Neural cell (in vitro differentiated cells): ENCODE measurements at regions not wholly inside any gene's neighbourhood (a gene's known extent, or its start where the extent isn't known, plus 50 kb on each side); places are given as distances from the start of the nearest gene placed in this dataset.
A peak's percentile ranks its signal among the peaks of the same experiment; 100 is the strongest.
"Not testable (repeated sequence)": the region's sequence is repeated elsewhere in the genome, so short reads cannot be mapped to it uniquely, and the experiment has no call there.

Experiments
- H2AFZ ChIP-seq: fragments of 200-600, 300-800 bp; sonication (generic), shearing (Covaris generic); 2 replicates; pipeline ENCODE4 v1.6.0; 2014; ENCODE audit warnings: low read depth, mild to moderate bottlenecking, antibody characterized with exemption, low read length, moderate library complexity
- H3F3A ChIP-seq: fragments of 200-600 bp; shearing (Covaris generic); 2 replicates; pipeline ENCODE4 v1.6.1; 2016; ENCODE audit warnings: mild to moderate bottlenecking, moderate library complexity, mixed read lengths, antibody characterized with exemption, low read length; ENCODE audit not compliant: insufficient read depth, poor library complexity, severe bottlenecking
- H3K27ac ChIP-seq: fragments of 200-600, 300-800 bp; sonication (generic), shearing (Covaris generic); 2 replicates; pipeline ENCODE4 v1.5.1; 2014; ENCODE audit warnings: mild to moderate bottlenecking, low read length, moderate library complexity
- H3K27me3 ChIP-seq: fragments of 300-800, 200-600 bp; sonication (generic), shearing (Covaris generic); 2 replicates; pipeline ENCODE4 v1.6.0; 2014; ENCODE audit warnings: mild to moderate bottlenecking, low read depth, low read length, moderate library complexity; ENCODE audit not compliant: insufficient read depth
- H3K36me3 ChIP-seq: fragments of 300-800, 200-600 bp; sonication (generic), shearing (Covaris generic); 2 replicates; pipeline ENCODE4 v1.5.1; 2014; ENCODE audit warnings: mild to moderate bottlenecking, antibody characterized with exemption, low read length, moderate library complexity; ENCODE audit not compliant: insufficient read depth
- H3K4me2 ChIP-seq: fragments of 300-800, 200-600 bp; sonication (generic), shearing (Covaris generic); 2 replicates; pipeline ENCODE4 v1.6.0; 2014; ENCODE audit warnings: mild to moderate bottlenecking, low read length
- H3K4me3 ChIP-seq: fragments of 300-800, 200-600 bp; sonication (generic), shearing (Covaris generic); 2 replicates; pipeline ENCODE4 v1.5.1; 2014; ENCODE audit warnings: mild to moderate bottlenecking, low read length, moderate library complexity
- H3K79me2 ChIP-seq: fragments of 200-600 bp; shearing (Covaris generic); replicated peaks from 2 replicates; pipeline ENCODE4 v1.6.0; 2014; ENCODE audit warnings: mild to moderate bottlenecking, low read length, moderate library complexity; ENCODE audit not compliant: insufficient read depth
- H3K9ac ChIP-seq: fragments of 300-800, 200-600 bp; sonication (generic), shearing (Covaris generic); 2 replicates; pipeline ENCODE4 v1.6.1; 2016; ENCODE audit warnings: mild to moderate bottlenecking, low read length, mixed read lengths
- H3K9me2 ChIP-seq: fragments of 200-600 bp; shearing (Covaris generic); 2 replicates; pipeline ENCODE4 v1.6.1; 2016; ENCODE audit warnings: mild to moderate bottlenecking, low read length, mixed read lengths; ENCODE audit not compliant: insufficient read depth
- H3K9me3 ChIP-seq: fragments of 200-600, 300-800 bp; sonication (generic), shearing (Covaris generic); 2 replicates; pipeline ENCODE4 v1.6.1; 2016; ENCODE audit warnings: mild to moderate bottlenecking, mixed run types, low read length, moderate library complexity, mixed read lengths
- H4K20me1 ChIP-seq: fragments of 200-600 bp; shearing (Covaris generic); 2 replicates; pipeline ENCODE4 v1.6.1; 2016; ENCODE audit warnings: mild to moderate bottlenecking, mixed run types; ENCODE audit not compliant: insufficient read depth
- CTCF ChIP-seq: fragments of 450-650 bp; IDR thresholded peaks from 2 replicates; pipeline ENCODE4 v1.5.1; 2014; ENCODE audit warnings: antibody characterized with exemption, mild to moderate bottlenecking, moderate library complexity; ENCODE audit not compliant: poor library complexity, severe bottlenecking
- EP300 ChIP-seq: fragments of 450-650 bp; conservative IDR thresholded peaks from 2 replicates; pipeline ENCODE4 v1.6.1; 2014; ENCODE audit warnings: antibody characterized with exemption, mild to moderate bottlenecking, moderate library complexity; ENCODE audit not compliant: poor library complexity, severe bottlenecking
- EZH2 ChIP-seq: fragments of 200-600, 300-800 bp; shearing (Covaris generic), sonication (generic); IDR thresholded peaks from 2 replicates; pipeline ENCODE4 v1.6.1; 2014; ENCODE audit warnings: antibody characterized with exemption, low read length, borderline replicate concordance, mild to moderate bottlenecking; ENCODE audit not compliant: insufficient read depth, poor library complexity, severe bottlenecking
- MXI1 ChIP-seq: fragments of 450-650 bp; conservative IDR thresholded peaks from 2 replicates; pipeline ENCODE4 v1.6.1; 2014; ENCODE audit warnings: antibody characterized with exemption, mild to moderate bottlenecking; ENCODE audit not compliant: poor library complexity, severe bottlenecking
- POLR2AphosphoS5 ChIP-seq: IDR thresholded peaks from 2 replicates; pipeline ENCODE4 v1.6.1; 2012
- RAD21 ChIP-seq: fragments of 450-650 bp; conservative IDR thresholded peaks from 2 replicates; pipeline ENCODE4 v1.6.1; 2014; ENCODE audit warnings: antibody characterized with exemption, mild to moderate bottlenecking, moderate library complexity
- REST ChIP-seq: IDR thresholded peaks from 2 replicates; pipeline ENCODE4 v1.6.1; 2012; ENCODE audit warnings: borderline replicate concordance
- SMC3 ChIP-seq: fragments of 450-650 bp; conservative IDR thresholded peaks from 2 replicates; pipeline ENCODE4 v1.6.1; 2014; ENCODE audit warnings: antibody characterized with exemption, mild to moderate bottlenecking, moderate library complexity; ENCODE audit not compliant: poor library complexity
- TAF1 ChIP-seq: IDR thresholded peaks from 2 replicates; pipeline ENCODE4 v1.6.1; 2012; ENCODE audit warnings: low read depth

- Histone ChIP-seq H3K27ac (no peak overlapping the region), H4K20me1 (no peaks in the 10 kb centered on the region), H3K27me3 (no peaks in the 10 kb centered on the region), H3K4me3 (no peak overlapping the region), H3K79me2 (no peaks in the 10 kb centered on the region), H3K9me2 (no peaks in the 10 kb centered on the region), H3K36me3 (no peaks in the 10 kb centered on the region), H3K4me2 (no peak overlapping the region), H3K9ac (no peak overlapping the region), H2AFZ (no peak overlapping the region), H3K9me3 (no peaks in the 10 kb centered on the region), H3F3A (no peaks in the 10 kb centered on the region)
- TF ChIP-seq REST (no peak), EZH2 (no peak), RAD21 (no peak), SMC3 (no peak), CTCF (no peak), EP300 (no peak), POLR2AphosphoS5 (no peak), TAF1 (no peak), MXI1 (no peak)
Measured at GRCh38 chr2:185417111-185417510, 321.5 kb upstream of the FSIP2 start.

GRCh38 chr2:185417688-185418087 lies 320.9 kb upstream of the FSIP2 start:
- Histone ChIP-seq H3K27ac (no peak overlapping the region), H3K36me3 (no peaks in the 10 kb centered on the region), H3F3A (no peaks in the 10 kb centered on the region), H3K4me2 (no peak overlapping the region), H4K20me1 (no peaks in the 10 kb centered on the region), H3K79me2 (no peaks in the 10 kb centered on the region), H3K9me3 (no peaks in the 10 kb centered on the region), H3K9me2 (no peaks in the 10 kb centered on the region), H3K4me3 (no peak overlapping the region), H2AFZ (no peak overlapping the region), H3K9ac (no peak overlapping the region), H3K27me3 (no peaks in the 10 kb centered on the region)
- TF ChIP-seq EZH2 = no peak
- TF ChIP-seq REST = no peak
- TF ChIP-seq RAD21 = no peak
- no peak for TF ChIP-seq MXI1
- no peak for TF ChIP-seq POLR2AphosphoS5
- no peak for TF ChIP-seq SMC3
- TF ChIP-seq TAF1 = no peak
- TF ChIP-seq CTCF = no peak
- no peak for TF ChIP-seq EP300

GRCh38 chr2:185424958-185425629 lies 313.5 kb upstream of the FSIP2 start:
- peak overlapping the region; percentile 54 for H3K4me2 ChIP-seq
- peak overlapping the region; percentile 49 for H3K27ac ChIP-seq
- not testable (repeated sequence) for H3K9me3 ChIP-seq, H2AFZ ChIP-seq, H3F3A ChIP-seq, H3K27me3 ChIP-seq, H3K36me3 ChIP-seq, H3K9me2 ChIP-seq, H4K20me1 ChIP-seq
- H3K4me3 ChIP-seq = peak overlapping the region; percentile 60
- H3K79me2 ChIP-seq = peaks cover 29% of the 10 kb centered on the region
- peak overlapping the region; percentile 49 for H3K9ac ChIP-seq
